Esophagus muscularis mucosa (tissue), 4 donors: ENCODE measurements at regions not wholly inside any gene's neighbourhood (a gene's known extent, or its start where the extent isn't known, plus 50 kb on each side); places are given as distances from the start of the nearest gene placed in this dataset.

Experiments used
- CTCF ChIP-seq, 3 experiments: fragments of 200-600 bp in 2 of 3; fragments of 450-650 bp in 1 of 3; sonication (generic) in 2 of 3; IDR thresholded peaks; one replicate each; pipeline ENCODE4 v1.5.1; 2017 to 2019; ENCODE audit warnings: antibody characterized with exemption in 3 of 3, mild to moderate bottlenecking in 2 of 3, moderate library complexity in 1 of 3
- EP300 ChIP-seq: sonication (generic); formaldehyde crosslinking; IDR thresholded peaks from one replicate; pipeline ENCODE4 v1.6.1; 2017; ENCODE audit warnings: antibody characterized with exemption
- POLR2A ChIP-seq: fragments of 450-650 bp; IDR thresholded peaks from one replicate; pipeline ENCODE4 v1.6.1; 2017; ENCODE audit warnings: antibody characterized with exemption, moderate library complexity, mild to moderate bottlenecking, low read depth
- POLR2AphosphoS5 ChIP-seq, 2 donors: sonication (generic); formaldehyde crosslinking; IDR thresholded peaks; one replicate each; pipeline ENCODE4 v1.6.1; 2017; ENCODE audit warnings: antibody characterized with exemption in 2 of 2

DNA sequence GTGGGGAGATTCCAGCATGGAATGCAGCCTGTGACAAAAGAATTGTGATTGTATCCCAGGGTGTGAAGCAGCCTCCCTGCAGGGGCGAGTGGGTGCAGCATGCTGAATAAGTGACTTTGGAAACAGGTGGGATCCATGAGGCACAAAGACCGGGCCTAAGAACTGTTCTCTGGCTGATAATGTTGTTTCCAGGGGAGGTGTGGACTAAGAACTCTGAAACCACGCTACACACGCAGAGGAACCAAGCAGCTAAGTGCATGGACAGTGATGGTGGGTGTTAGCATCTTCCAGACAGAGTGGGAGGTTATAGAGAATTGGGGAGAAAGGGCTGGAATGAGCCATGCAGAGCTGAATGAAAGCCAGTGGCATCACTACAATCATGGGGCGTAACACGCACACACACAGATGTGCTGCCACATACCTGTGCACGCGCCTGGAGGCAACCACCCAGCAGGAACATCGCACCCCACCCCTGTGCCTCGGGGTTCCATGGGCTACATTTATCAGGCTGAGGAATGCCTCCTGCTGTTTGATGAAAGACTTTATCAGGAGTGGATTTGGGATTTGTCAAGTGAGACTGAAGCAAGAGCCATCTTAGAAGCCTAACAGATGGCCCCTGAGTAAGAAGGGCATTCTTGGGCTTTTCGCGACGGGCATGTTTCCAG is 424.5 kb upstream of the SALL3 start:
- TF ChIP-seq CTCF (IDR thresholded peaks at IDR 0.05): no peak
- TF ChIP-seq POLR2A: no peak
- TF ChIP-seq EP300: no peak
- TF ChIP-seq POLR2AphosphoS5 (IDR thresholded peaks at IDR 0.05): no peak
